Jurkat, Clone E6-1 (cell line): ENCODE measurements at regions not wholly inside any gene's neighbourhood (a gene's known extent, or its start where the extent isn't known, plus 50 kb on each side); places are given as distances from the start of the nearest gene placed in this dataset.

Source experiments
- DNase-seq: peaks from one replicate; pipeline ENCODE4 v3.0.0-alpha.2; 2011; ENCODE audit warnings: low read depth, low spot score
- H3K4me3 ChIP-seq: 2 replicates; pipeline ENCODE4 v1.5.1; 2011; ENCODE audit warnings: mild to moderate bottlenecking, low read length, control low read depth, moderate library complexity

DNA sequence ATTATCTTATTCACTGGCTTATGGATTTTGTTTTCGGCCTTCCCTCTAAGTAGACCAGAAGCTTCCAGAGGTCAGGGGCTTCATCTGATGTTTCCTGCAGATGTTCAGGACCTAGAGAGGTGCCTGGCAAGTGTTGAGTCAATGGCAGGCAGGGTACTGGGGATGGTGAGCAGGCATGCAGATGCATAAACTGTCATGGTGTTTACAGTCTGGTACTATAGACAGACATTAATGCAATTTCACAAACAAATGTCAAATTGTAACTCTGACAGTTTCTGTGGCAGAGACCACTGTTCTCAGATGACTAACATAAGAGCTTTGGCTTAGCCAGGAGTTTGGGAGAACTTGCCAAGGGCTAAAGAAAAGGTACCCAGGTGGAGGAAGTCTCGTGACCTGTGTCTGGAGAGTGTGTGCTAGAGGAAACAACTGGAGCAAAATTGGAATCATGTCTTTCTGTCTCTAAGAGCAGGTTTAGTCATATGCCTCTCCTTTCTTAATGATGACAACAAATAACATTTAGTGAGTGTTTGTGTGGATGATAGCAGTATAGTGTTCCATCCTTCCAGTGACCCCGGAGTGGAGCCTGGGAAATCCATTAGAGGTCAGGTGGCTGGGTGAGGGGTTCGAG lies 53.7 kb upstream of the TRAK1 start:
- no peak for DNase-seq
- no peak overlapping the region for H3K4me3 ChIP-seq

DNA sequence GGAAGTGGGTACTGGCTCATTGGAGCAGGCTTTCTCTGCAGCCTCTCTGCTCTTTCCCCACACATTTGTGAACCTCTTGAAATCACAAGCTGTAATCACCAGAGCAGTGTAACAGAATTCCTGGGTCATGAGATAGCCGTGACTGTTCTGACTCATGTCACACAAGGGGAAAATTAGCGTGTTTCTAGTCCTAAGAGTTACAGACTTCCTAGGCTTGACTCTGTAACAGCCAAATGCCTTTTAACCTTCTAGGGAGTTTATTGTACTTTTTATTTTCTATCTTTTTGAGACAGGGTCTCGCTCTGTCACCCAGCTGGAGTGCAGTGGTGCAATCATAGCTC lies 54.7 kb upstream of the TRAK1 start:
- H3K4me3 ChIP-seq: no peak overlapping the region

DNA sequence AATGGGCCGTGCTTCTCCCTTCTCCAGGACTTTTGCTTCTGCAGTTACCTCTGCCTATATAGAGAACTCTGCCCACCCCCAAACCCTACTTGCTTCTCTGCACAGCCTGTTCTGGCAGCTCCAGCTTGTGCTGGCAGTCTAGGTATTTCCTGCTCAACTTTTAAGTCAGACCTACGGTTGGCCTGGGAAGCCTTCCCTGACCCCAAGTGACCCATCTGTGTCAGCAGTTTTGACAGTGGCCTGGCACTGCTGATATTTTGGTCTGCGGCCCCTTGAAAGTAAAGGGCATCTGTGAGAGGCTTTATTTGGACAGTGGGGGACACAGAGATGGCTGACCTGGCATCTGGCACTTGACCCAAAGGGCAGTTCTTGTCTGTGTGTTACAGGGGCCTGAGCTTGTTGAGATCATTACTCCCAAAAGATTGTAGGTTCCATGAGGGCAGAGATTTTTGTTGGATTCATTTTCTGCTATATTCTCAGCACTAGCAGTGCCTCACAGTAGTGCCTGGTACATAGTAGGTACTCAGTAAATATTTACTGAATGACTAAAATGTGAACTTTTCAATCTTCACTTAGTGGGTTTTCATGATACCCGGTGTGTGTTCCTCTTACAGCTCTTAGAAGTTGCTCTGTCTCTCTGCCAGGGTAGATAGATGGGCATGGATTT lies 55.2 kb upstream of the TRAK1 start:
- DNase-seq: no peak
- no peak overlapping the region for H3K4me3 ChIP-seq

More for the DNA sequence above, 54.7 kb upstream of the TRAK1 start:
- no peak for DNase-seq

DNA sequence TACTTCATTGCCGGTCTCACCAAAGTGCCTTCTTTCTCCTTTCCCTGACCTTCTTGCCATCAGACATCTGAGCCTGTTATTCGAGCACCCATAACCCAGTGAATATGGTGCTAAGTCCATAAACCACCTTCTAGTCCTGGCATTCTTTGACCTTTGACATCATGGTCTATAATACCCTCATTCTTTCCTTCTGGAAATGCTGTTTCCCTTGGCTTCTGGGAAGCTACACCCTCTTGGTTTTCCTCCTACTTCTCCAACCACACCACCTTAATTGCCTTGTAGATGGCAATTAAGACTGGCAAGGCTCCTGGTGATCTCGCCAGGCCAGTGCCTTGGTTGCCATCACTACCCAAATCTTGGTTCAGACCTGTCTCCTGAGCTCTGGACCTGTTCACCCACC lies 56.1 kb upstream of the TRAK1 start:
- H3K4me3 ChIP-seq: no peak overlapping the region
- DNase-seq: no peak

DNA sequence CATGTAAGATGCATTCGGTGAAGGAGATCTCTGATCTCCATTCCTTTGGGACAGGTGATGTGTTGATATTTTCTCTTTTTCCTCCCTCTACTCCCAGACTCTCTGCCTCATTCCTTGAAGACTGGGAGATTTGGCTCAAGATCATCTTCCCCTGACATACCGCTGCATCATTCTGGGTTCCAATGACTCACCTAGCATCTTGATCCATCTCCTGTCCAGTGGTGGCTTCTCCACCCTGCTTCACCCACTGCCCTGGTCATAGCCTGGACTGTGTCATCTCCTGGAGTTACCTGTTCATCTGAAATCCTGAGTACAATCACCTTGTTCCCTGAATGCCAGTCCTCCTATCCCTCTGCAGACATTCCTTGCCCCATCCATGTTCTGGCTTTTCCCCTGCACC lies 57.4 kb upstream of the TRAK1 start:
- no peak for DNase-seq
- no peak overlapping the region for H3K4me3 ChIP-seq

DNA sequence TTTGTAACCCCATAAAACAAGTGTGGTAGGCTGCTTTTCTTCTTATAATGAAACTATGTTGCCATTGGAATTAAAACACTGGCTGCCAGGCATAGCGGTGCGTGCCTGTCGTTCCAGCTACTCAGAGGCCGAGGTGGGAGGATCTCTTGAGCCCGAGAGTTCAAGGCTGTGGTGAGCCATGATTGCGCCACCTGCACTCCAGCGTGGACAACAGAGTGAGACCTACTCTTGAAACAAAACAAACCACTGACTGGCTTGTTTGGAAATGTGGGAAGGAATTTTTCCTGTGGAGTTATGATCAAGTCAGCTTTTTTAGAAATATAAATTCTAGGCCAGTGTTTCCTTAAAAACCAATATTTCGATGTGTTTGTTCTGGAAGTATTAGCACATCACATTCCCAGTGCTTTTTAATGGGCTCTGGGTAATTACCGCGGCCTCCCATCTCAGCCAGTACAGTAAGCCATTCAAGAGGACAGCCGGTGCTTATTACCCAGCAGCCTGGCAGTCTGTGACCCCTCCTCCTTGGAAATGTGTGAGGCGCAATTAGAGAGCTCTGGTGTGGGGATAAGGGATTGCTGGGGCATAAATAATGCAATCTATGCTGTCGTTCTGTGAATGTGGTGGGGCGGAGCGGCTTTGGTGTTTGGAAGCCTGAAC lies 58.3 kb upstream of the TRAK1 start:
- no peak overlapping the region for H3K4me3 ChIP-seq
- DNase-seq: no peak

DNA sequence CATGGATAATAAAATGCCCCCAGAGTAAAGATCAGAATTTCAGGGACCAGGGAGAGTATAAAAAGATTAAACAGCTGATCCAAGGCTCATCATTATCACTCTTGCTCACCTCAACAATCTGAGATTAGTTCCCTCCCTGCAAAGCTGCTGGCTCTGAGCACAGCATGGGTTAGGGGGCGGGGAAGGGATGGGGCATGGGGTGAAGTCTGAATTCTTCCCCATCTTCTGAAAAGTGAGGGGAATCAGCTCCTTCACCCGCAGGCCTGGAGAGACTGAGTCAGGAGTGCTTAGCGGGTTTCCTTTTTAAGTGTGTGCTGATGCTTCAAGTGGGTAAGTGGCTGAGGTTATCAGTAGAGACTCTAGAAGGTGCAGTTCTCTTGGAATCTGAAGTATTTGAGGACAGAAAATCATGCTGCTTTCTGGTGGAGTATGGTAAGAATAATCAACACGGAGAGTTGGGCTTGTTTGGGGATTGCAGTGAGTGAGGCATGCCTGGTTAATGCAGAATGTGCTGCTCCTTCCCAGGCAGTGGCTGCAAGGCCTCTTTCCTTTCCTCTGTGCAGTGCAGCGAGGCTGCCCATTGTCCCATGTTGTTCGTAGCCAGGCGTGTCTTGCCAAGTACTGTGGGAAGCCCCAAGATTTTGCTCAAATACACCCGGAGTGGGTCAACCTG lies 59.2 kb upstream of the TRAK1 start:
- no peak for DNase-seq
- no peak overlapping the region for H3K4me3 ChIP-seq

DNA sequence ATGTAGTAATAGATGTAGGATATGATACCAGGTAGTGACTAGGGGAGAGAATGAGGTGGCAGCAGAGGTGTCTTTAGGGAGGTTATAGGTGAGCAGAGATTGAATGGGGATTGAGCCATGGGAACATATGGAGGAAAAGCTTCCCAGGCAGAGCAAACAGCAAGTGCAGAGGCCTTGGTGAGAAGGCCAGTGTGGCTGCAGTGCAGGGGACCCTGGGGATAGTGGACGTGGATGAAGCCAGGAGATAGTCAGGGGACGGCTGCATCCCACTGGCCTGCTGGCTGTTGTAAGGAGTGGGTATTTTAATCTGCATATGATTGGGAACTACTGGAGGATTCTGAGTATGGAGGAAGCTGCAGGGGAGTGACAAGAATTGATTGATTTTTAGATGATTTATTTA lies 62.7 kb upstream of the TRAK1 start:
- DNase-seq: no peak
- H3K4me3 ChIP-seq: no peak overlapping the region

DNA sequence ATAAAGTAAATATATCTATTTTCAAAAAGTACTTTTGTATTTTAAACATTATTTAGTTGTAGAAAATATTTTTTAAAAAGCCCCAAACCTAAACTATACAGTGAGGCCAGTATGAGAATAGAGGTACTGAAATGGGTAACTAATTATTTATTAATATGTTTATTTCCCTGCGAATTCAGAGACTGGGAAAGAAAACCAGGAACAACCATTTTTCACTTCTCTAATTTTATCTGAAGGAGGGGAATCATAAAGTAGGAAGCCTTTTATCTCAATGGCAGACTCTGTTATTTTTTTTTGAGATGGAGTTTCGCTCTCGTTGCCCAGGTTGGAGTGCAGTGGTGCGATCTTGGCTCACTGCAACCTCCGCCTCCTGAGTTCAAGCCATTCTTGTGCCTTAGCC lies 63.6 kb upstream of the TRAK1 start:
- DNase-seq: no peak
- no peak overlapping the region for H3K4me3 ChIP-seq

DNA sequence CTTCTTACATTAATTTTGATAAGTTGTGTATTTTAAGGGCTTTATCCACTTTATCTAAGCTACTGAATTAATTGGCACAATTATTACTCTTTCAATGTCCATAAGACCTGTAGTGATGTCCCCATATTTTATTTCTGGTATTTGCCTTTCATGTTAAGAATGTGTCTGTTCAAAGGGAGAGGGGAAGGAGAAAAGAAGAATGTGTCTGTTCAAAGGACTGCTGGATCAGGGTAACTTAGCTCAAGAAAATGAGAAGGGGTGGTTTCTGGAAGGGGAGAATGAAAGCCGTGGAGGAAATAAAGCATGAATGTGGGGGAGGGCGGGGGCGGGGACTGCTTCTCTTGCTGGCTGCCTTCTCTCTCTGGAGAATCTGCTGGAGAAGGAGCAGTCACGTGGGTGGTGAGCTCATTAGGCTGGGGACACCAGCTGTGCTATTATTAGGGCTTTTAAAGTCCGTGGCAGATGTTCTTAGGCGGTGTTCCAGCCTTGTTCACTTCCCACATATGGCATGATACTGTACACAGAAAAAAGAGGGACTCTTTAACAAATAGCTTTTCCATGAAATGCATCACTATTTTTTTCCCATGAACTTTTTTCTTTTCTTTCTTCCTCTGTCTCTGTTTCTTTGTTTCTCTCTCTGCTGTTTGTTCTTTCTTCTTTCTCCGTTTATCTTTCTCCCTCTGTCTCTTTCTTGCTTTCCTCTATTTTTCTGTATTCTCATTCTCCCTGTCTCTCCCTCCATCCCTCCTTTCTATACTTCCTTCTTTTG lies 63.7 kb upstream of the ULK4 start:
- no peak overlapping the region for H3K4me3 ChIP-seq
- no peak for DNase-seq

DNA sequence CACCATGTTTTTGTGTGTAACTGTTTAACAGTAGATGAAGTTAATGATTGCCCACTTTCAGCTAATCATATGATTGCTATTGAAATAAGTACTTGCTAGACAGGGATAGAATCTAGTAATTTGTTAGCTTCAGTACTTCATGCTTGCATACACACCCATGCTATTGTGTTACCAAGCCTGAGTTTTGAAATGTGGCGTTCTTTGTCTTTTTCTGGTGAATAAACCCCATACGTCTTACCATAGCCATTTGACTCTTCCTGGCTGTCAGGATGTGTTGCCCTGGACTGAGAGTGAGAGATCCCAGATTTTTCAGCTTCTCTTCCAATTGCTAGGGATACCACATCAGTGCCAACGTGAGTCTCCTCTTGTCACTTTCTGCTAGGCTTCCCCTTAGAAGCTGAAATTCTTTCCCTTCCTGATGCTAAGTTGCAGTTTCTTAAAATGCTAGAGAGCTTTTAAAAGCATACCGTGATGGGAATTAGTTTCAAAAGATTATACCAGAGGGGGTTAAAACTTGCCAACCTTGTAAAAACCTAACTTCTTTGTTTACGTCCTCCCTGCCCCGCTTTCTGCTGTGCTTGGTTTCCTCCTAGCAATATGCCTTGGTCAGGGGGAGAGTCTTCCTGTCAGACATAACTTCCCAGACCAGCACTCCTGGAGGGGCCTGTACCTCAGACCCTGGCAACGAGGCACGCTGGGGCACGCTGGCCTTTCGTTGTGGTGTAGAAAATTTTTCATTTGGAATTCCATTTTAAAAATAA lies 62.9 kb upstream of the ULK4 start:
- H3K4me3 ChIP-seq: no peak overlapping the region
- no peak for DNase-seq

DNA sequence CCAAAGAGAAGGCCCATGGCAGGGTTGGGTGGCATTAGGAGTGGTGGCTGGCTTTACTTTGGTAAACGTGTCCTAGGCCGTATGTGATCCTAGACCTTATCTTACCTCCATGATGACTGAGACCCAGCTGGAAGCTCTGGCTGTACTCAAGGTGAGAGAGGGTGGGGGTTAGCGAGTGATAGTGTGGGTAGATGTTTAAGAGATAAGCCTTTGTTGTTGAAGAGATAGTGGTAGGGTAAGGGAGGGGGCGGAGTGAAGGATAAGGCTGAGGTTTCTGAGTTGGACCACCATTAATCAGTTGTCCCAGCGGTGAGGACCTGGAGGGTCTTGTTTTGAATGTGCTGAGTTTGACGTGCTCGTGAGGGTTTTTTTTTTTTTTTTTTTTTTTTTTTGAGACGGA lies 61.5 kb upstream of the ULK4 start:
- H3K4me3 ChIP-seq: no peak overlapping the region

DNA sequence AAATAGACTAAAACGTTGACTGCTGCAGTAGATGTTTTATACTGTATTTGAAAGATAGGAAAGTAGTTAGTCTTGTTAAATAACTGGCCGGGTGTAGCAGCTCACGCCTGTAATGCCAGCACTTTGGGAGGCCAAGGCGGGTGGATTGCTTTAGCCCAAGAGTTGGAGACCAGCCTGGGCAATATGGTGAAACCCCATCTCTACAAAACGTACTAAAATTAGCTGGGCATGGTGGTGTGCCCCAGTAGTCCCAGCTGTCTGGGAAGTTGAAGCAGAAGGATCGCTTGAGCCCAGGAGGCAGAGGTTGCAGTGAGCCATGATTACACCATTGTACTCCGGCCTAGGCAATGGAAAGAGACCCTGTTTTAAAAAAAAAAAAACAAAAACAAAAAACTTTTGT lies 60.5 kb upstream of the ULK4 start:
- no peak for DNase-seq
- H3K4me3 ChIP-seq: no peak overlapping the region

More for the DNA sequence above, 61.5 kb upstream of the ULK4 start:
- DNase-seq: peak; percentile 68

DNA sequence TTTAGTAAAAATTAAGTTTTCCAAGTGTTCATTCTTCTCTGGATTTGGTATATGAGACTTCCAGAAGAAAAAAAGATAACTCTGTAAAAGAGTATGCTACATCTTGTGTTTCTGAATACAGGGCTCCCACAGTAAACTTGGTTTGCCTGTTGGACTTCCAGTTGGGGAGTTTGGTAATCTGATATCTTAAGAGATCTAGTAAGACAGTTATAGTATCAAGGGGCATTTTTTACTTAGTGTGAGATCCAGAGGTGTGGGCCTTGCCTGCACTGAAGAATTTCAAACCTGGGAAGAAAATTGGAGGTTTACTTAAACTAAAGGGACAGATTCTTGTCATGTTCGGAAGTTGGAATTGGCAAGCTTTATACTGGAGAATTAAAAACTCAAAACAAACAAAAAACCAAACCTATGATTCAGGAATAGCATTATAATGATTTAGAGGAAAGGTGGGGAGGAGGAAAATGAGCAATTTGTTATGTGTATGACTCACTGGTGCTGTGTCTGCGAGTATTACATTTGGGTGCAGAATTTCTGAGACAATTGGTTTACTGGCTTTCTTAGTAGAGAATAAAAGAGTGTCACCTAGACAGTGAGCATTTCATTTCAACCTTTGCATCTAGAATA lies 58.9 kb upstream of the ULK4 start:
- DNase-seq: no peak
- no peak overlapping the region for H3K4me3 ChIP-seq

DNA sequence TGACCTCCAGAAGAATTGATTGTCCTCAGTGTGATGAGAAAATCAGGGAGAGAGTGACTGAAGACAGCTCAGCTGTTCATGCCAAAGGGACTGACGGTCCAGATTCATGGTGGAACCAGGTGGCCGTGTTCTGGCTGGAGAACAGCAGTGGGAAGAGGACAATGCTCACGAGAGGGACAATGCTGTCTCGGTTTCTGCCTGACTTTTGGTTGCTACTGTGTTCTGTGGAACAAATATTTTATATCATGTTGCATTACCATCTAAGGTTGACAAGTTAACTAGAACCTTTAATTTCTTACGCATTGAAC lies 58.0 kb upstream of the ULK4 start:
- no peak for DNase-seq
- no peak overlapping the region for H3K4me3 ChIP-seq

DNA sequence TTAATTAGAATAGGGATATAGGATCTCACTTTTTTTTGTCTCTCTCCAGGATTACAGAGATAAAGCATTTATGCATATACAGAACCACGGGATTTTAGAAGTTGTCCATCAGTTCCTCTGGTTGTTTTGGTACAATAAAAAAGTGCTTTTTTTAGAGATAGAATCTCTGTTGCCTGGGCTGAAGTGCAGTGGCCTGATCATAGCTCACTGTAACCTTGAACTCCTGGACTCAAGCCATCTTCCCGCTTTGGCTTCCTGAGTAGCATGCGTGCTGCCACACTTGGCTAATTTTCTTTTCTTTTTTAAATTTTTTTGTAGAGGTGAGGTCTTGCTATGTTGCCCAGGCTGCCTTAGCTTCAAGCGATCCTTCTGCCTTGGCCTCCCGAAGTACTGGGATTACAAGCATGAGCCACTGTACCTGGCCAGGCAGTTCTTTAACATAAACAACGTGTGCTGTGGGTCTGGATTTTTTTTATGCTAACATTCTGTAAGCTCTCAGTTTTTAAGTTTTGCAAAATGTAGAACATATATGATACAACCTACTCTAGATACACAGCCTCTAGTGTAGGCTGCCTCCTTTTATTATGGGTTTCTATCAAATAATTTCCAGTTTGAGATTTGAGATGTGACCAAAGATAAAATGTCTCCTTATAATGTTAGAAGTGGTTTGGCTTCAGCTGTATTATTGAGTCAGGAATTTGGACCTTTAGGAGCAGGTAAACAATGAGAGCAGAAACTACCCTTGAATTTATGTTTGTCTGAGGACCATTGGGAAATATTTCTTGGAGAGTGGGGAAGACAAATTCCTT lies 57.4 kb upstream of the ULK4 start:
- no peak overlapping the region for H3K4me3 ChIP-seq
- DNase-seq: no peak

DNA sequence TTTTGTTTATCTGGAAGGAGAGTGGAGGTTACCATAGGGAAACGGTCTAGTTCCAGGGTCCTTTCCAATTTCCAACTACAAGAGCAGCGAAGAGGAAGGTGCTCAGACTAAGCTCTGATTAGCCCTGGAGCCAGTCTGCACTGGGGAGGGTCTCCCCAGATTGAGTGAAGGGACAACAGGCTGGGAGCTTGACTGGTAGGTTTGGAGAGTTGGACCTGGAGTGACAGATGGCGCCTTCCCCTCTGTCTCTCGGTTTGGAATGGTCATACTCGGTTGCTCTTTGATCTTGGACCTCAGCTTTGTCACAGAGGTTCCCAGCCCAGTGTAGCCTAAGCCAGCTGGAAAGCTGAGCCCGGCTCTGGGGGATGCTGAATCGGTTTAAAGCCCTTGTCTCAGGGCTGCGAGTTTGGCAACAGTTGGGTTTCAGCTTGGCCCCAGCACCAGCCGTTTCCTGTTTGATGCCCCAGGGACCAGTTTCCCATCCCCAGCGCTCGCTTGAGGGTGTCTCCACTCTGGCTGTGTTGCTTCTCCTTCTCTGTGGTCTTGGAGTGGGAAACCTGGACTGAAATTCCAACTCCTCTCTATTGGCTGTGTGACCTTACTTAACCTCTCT lies 53.1 kb upstream of the ULK4 start:
- no peak for DNase-seq
- H3K4me3 ChIP-seq: no peak overlapping the region
